ENCODE measurements at regions not wholly inside any gene's neighbourhood (a gene's known extent, or its start where the extent isn't known, plus 50 kb on each side); places are given as distances from the start of the nearest gene placed in this dataset.

GRCh38 chr15:87763837-87764236 lies 492.7 kb downstream of the NTRK3 start:
- TF ChIP-seq MAZ (IDR thresholded peaks at IDR 0.05; ENCODE audit: borderline replicate concordance, low read depth, low read length) (no peak), MAFK (IDR thresholded peaks at IDR 0.05; ENCODE audit: low read depth, low read length) (no peak), CTCF (conservative IDR thresholded peaks at IDR 0.05; ENCODE audit: low read depth, low read length) (no peak), SMC3 (IDR thresholded peaks at IDR 0.05; ENCODE audit: low read depth, low read length) (no peak), RAD21 (IDR thresholded peaks at IDR 0.05; ENCODE audit: low read length) (no peak), POLR2A (IDR thresholded peaks at IDR 0.05; ENCODE audit: low read depth, low read length) (no peak), RFX5 (IDR thresholded peaks at IDR 0.05; ENCODE audit: low read depth, low read length) (no peak), BHLHE40 (IDR thresholded peaks at IDR 0.05; ENCODE audit: low read depth, low read length) (no peak)
